ENCODE measurements at regions not wholly inside any gene's neighbourhood (a gene's known extent, or its start where the extent isn't known, plus 50 kb on each side); places are given as distances from the start of the nearest gene placed in this dataset.

GRCh38 chr7:81331061-81332018 is 412.5 kb upstream of the SEMA3C start:
- H3K27me3 Mint-ChIP-seq, result no peaks in the 10 kb centered on the region
- no peak overlapping the region for H3K27ac Mint-ChIP-seq
- no peak for DNase-seq
- CTCF ChIA-PET, result no interaction called here
- no peak overlapping the region for H3K4me3 Mint-ChIP-seq
- no peaks in the 10 kb centered on the region for H3K4me1 Mint-ChIP-seq
- H3K9me3 Mint-ChIP-seq, result no peaks in the 10 kb centered on the region
- H3K36me3 Mint-ChIP-seq, result no peaks in the 10 kb centered on the region

- Mint-ChIP-seq H3K27me3 (no peaks in the 10 kb centered on the region), H3K4me3 (no peak overlapping the region), H3K27ac (no peak overlapping the region), H3K36me3 (no peaks in the 10 kb centered on the region), H3K4me1 (no peaks in the 10 kb centered on the region), H3K9me3 (no peaks in the 10 kb centered on the region)
- DNase-seq, result no peak
- CTCF ChIA-PET, result no interaction called here
Measured at GRCh38 chr7:81330108-81330507, 411.3 kb upstream of the SEMA3C start.

GRCh38 chr7:81327468-81328266 is 408.8 kb upstream of the SEMA3C start:
- Mint-ChIP-seq H3K27ac (no peak overlapping the region), H3K9me3 (no peaks in the 10 kb centered on the region), H3K4me1 (no peaks in the 10 kb centered on the region), H3K36me3 (no peaks in the 10 kb centered on the region), H3K27me3 (no peaks in the 10 kb centered on the region), H3K4me3 (no peak overlapping the region)
- CTCF ChIA-PET, result no interaction called here
- no peak for DNase-seq

GRCh38 chr7:81321949-81322348 is 403.1 kb upstream of the SEMA3C start:
- Mint-ChIP-seq H3K27me3 (no peaks in the 10 kb centered on the region), H3K36me3 (no peaks in the 10 kb centered on the region), H3K4me3 (no peak overlapping the region), H3K4me1 (no peaks in the 10 kb centered on the region), H3K27ac (no peak overlapping the region), H3K9me3 (no peaks in the 10 kb centered on the region)
- DNase-seq, result no peak
- CTCF ChIA-PET, result no interaction called here

- Mint-ChIP-seq H3K27me3 (no peaks in the 10 kb centered on the region), H3K27ac (no peak overlapping the region), H3K9me3 (no peaks in the 10 kb centered on the region), H3K36me3 (no peaks in the 10 kb centered on the region), H3K4me3 (no peak overlapping the region), H3K4me1 (no peaks in the 10 kb centered on the region)
- DNase-seq, result no peak
- CTCF ChIA-PET, result no interaction called here
Measured at GRCh38 chr7:81317741-81318140, 398.9 kb upstream of the SEMA3C start.

GRCh38 chr7:81308643-81309322 is 389.9 kb upstream of the SEMA3C start:
- Mint-ChIP-seq H3K27ac (no peak overlapping the region), H3K4me3 (no peak overlapping the region), H3K4me1 (no peaks in the 10 kb centered on the region), H3K36me3 (no peaks in the 10 kb centered on the region), H3K9me3 (no peaks in the 10 kb centered on the region), H3K27me3 (no peaks in the 10 kb centered on the region)
- no peak for DNase-seq
- CTCF ChIA-PET, result no interaction called here

- Mint-ChIP-seq H3K27me3 (no peaks in the 10 kb centered on the region), H3K4me3 (no peak overlapping the region), H3K27ac (no peak overlapping the region), H3K9me3 (peaks cover 3% of the 10 kb centered on the region), H3K36me3 (no peaks in the 10 kb centered on the region), H3K4me1 (no peaks in the 10 kb centered on the region)
- CTCF ChIA-PET, result no interaction called here
- no peak for DNase-seq
Measured at GRCh38 chr7:81301815-81302214, 383.0 kb upstream of the SEMA3C start.

GRCh38 chr7:81300753-81301152 is 381.9 kb upstream of the SEMA3C start:
- Mint-ChIP-seq H3K4me3 (no peak overlapping the region), H3K27me3 (no peaks in the 10 kb centered on the region), H3K27ac (no peak overlapping the region), H3K36me3 (no peaks in the 10 kb centered on the region), H3K9me3 (peaks cover 9% of the 10 kb centered on the region), H3K4me1 (no peaks in the 10 kb centered on the region)
- CTCF ChIA-PET, result no interaction called here
- no peak for DNase-seq

GRCh38 chr7:81299711-81300110 is 380.9 kb upstream of the SEMA3C start:
- no peak overlapping the region for H3K4me3 Mint-ChIP-seq
- no peaks in the 10 kb centered on the region for H3K27me3 Mint-ChIP-seq
- CTCF ChIA-PET, result no interaction called here
- no peaks in the 10 kb centered on the region for H3K4me1 Mint-ChIP-seq
- DNase-seq, result no peak
- no peaks in the 10 kb centered on the region for H3K36me3 Mint-ChIP-seq
- H3K9me3 Mint-ChIP-seq, result peaks cover 9% of the 10 kb centered on the region
- H3K27ac Mint-ChIP-seq, result no peak overlapping the region

GRCh38 chr7:81298951-81299666 is 380.3 kb upstream of the SEMA3C start:
- H3K4me1 Mint-ChIP-seq, result no peaks in the 10 kb centered on the region
- CTCF ChIA-PET, result no interaction called here
- DNase-seq, result no peak
- peaks cover 9% of the 10 kb centered on the region for H3K9me3 Mint-ChIP-seq
- H3K27me3 Mint-ChIP-seq, result no peaks in the 10 kb centered on the region
- no peaks in the 10 kb centered on the region for H3K36me3 Mint-ChIP-seq
- no peak overlapping the region for H3K4me3 Mint-ChIP-seq
- no peak overlapping the region for H3K27ac Mint-ChIP-seq

GRCh38 chr7:81297317-81297716 is 378.5 kb upstream of the SEMA3C start:
- no peaks in the 10 kb centered on the region for H3K4me1 Mint-ChIP-seq
- peaks cover 7% of the 10 kb centered on the region for H3K9me3 Mint-ChIP-seq
- CTCF ChIA-PET, result no interaction called here
- DNase-seq, result no peak
- no peak overlapping the region for H3K4me3 Mint-ChIP-seq
- no peaks in the 10 kb centered on the region for H3K36me3 Mint-ChIP-seq
- H3K27me3 Mint-ChIP-seq, result no peaks in the 10 kb centered on the region
- H3K27ac Mint-ChIP-seq, result no peak overlapping the region

- CTCF ChIA-PET, result no interaction called here
- Mint-ChIP-seq H3K27me3 (no peaks in the 10 kb centered on the region), H3K9me3 (peaks cover 6% of the 10 kb centered on the region), H3K4me3 (no peak overlapping the region), H3K27ac (no peak overlapping the region), H3K36me3 (no peaks in the 10 kb centered on the region), H3K4me1 (no peaks in the 10 kb centered on the region)
- no peak for DNase-seq
Measured at GRCh38 chr7:81296726-81297125, 377.9 kb upstream of the SEMA3C start.

- CTCF ChIA-PET, result no interaction called here
Measured at GRCh38 chr7:81294897-81295515, 376.2 kb upstream of the SEMA3C start.

GRCh38 chr7:81293806-81294205 is 375.0 kb upstream of the SEMA3C start:
- H3K36me3 Mint-ChIP-seq, result no peaks in the 10 kb centered on the region
- CTCF ChIA-PET, result no interaction called here

More at GRCh38 chr7:81294897-81295515, 376.2 kb upstream of the SEMA3C start:
- DNase-seq, result no peak
- no peak overlapping the region for H3K4me3 Mint-ChIP-seq
- H3K27ac Mint-ChIP-seq, result no peak overlapping the region
- no peaks in the 10 kb centered on the region for H3K4me1 Mint-ChIP-seq
- no peaks in the 10 kb centered on the region for H3K27me3 Mint-ChIP-seq
- peaks cover 6% of the 10 kb centered on the region for H3K9me3 Mint-ChIP-seq
- no peaks in the 10 kb centered on the region for H3K36me3 Mint-ChIP-seq

More at GRCh38 chr7:81293806-81294205, 375.0 kb upstream of the SEMA3C start:
- no peaks in the 10 kb centered on the region for H3K27me3 Mint-ChIP-seq
- H3K4me1 Mint-ChIP-seq, result no peaks in the 10 kb centered on the region
- H3K4me3 Mint-ChIP-seq, result no peak overlapping the region
- no peak overlapping the region for H3K27ac Mint-ChIP-seq
- H3K9me3 Mint-ChIP-seq, result peaks cover 6% of the 10 kb centered on the region
- DNase-seq, result no peak
